ENCODE measurements at regions not wholly inside any gene's neighbourhood (a gene's known extent, or its start where the extent isn't known, plus 50 kb on each side); places are given as distances from the start of the nearest gene placed in this dataset.
"Not testable (repeated sequence)": the region's sequence is repeated elsewhere in the genome, so short reads cannot be mapped to it uniquely, and the experiment has no call there.

GRCh38 chr6:85747093-85747492 lies 104.4 kb upstream of the SYNCRIP start:
- no peak for DNase-seq (ENCODE audit: low read depth)

- no peak for DNase-seq (ENCODE audit: low read depth)
Observed at GRCh38 chr6:85744433-85744970, 101.8 kb upstream of the SYNCRIP start.

- DNase-seq (ENCODE audit: low read depth) = no peak
Observed at GRCh38 chr6:85726206-85726605, 83.5 kb upstream of the SYNCRIP start.

- DNase-seq (ENCODE audit: low read depth) = no peak
Observed at GRCh38 chr6:85715797-85716196, 73.1 kb upstream of the SYNCRIP start.

- no peak for DNase-seq (ENCODE audit: low read depth)
Observed at GRCh38 chr6:85714893-85715530, 72.3 kb upstream of the SYNCRIP start.

- DNase-seq (ENCODE audit: low read depth) = no peak
Observed at GRCh38 chr6:85712346-85712745, 69.7 kb upstream of the SYNCRIP start.

GRCh38 chr6:85707515-85708145 lies 64.9 kb upstream of the SYNCRIP start:
- not testable (repeated sequence) for DNase-seq (ENCODE audit: low read depth)

GRCh38 chr6:85706272-85706671 lies 63.6 kb upstream of the SYNCRIP start:
- DNase-seq (ENCODE audit: low read depth) = no peak

GRCh38 chr6:85705220-85705619 lies 62.5 kb upstream of the SYNCRIP start:
- DNase-seq (ENCODE audit: low read depth) = no peak

GRCh38 chr6:85703406-85703805 lies 60.7 kb upstream of the SYNCRIP start:
- DNase-seq (ENCODE audit: low read depth) = no peak

Data from GM04504 (cell line).